CD4-positive, alpha-beta T cell treated with Interleukin-4 for 4 hours (primary cell): ENCODE measurements at regions not wholly inside any gene's neighbourhood (a gene's known extent, or its start where the extent isn't known, plus 50 kb on each side); places are given as distances from the start of the nearest gene placed in this dataset.
A peak's percentile ranks its signal among the peaks of the same experiment; 100 is the strongest.
"Not testable (repeated sequence)": the region's sequence is repeated elsewhere in the genome, so short reads cannot be mapped to it uniquely, and the experiment has no call there.

Source experiments
- DNase-seq: peaks from one replicate; pipeline ENCODE4 v3.0.0-alpha.2; 2020

- no peak for DNase-seq
Observed at GRCh38 chr9:75197561-75197960, 109.2 kb downstream of the OSTF1 start.

GRCh38 chr9:75198436-75198835 lies 110.1 kb downstream of the OSTF1 start:
- no peak for DNase-seq

DNA sequence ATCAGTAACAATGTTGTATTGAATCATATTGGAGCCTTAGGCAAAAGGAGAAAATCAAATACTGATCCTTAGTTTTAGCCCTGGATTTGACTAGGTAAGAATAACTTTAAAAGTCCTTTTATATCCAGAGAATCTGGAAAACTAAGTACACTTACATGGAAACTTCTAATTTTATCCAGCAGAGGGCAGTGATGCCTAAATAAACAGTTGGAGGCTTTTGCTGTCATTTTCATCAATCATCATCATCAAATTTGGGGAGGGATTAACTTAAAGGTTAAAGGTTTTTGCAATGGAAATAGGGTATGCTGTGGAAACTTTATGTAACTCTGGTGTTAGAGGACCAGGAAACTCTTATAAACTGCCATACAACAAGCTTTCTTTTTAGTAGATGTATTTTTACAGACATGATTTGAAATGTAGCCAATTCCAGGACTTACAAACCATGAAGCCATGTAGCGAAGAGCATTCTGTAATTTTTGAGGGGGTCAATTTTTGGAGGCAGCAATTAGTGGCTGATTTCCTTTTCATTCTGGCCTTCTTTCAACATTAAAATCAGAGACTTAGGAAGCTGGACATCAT lies 112.7 kb downstream of the OSTF1 start:
- DNase-seq = peak; percentile 59

- DNase-seq = no peak
Observed at GRCh38 chr9:75201480-75202209, 113.3 kb downstream of the OSTF1 start.

GRCh38 chr9:75207997-75208396 lies 119.7 kb downstream of the OSTF1 start:
- DNase-seq = not testable (repeated sequence)

DNA sequence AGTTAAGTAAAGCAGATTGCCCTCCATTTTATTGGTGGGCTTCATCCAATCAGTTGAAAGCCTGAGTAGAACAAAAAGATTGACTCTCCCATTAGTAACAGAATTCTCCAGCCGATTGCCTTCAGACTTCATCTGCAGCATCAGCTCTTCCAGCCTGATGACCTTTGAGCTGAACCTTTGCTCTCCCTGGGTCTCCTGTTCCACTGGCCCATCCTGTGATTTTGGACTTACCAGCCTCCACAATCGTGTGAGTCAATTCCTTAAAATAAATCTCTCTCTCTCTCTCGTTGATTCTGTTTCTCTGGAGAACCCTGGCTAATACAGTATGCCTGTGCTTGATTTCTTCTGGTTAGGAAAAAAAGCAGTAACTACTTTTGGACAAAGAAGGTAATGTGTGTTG lies 121.9 kb downstream of the OSTF1 start:
- DNase-seq = no peak

DNA sequence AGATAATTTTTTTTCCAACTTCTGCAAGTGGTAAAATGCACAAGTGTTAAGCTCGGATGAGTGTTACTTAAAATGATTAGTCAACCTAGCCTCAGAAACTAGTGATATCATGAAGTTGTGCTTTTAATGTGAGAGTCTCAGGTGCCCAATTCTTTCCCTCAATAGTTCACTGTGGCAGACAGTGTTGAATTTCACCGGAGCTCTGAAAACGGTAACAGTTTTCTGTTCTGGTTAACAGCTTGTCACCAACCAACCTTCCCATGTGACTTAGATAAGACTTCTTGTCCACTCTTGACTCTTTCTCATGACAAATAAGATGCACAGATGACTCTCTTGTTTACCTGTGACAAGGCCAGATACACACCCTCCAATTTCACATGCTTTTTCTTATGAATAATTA lies 125.5 kb downstream of the OSTF1 start:
- no peak for DNase-seq

GRCh38 chr9:75226403-75227139 lies 138.3 kb downstream of the OSTF1 start:
- DNase-seq = no peak

GRCh38 chr9:75228893-75229292 lies 140.6 kb downstream of the OSTF1 start:
- no peak for DNase-seq

DNA sequence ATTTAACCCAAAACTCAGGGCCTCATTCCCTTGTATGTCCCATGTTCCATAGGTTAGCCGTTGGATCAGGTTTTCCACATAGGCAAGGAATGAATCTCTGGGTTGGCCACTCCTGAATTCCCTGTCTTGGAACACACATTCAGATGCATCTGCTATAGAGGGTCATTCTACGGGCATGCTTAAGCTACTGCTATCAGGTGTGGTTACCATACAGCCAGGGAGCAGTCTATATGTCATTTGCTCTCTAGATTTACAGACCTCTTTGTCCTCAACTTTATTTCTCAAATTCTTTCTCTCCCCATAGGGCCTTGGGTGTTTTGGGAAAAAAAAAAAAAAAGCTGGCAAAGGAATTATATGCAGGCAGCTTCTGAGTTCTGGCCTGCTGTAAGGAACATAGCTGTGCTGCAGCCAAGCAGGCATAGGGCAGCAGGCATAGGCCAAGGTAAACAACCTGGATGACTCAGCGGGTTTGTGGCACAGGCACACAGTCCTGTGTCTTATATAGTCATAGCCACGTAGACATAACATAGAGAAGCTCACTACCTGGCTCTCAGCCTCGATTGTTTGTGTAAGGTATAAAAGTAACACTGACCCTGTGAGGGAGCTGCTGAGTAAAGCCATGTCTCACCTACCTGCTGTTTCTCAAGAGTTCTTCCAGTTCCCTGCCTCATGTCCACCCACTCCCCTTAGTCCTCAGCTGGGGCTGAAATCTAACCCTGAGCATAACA lies 141.5 kb downstream of the OSTF1 start:
- DNase-seq = no peak

- DNase-seq = no peak
Observed at GRCh38 chr9:75230469-75230868, 142.2 kb downstream of the OSTF1 start.

GRCh38 chr9:75231167-75231566 lies 142.9 kb downstream of the OSTF1 start:
- no peak for DNase-seq

DNA sequence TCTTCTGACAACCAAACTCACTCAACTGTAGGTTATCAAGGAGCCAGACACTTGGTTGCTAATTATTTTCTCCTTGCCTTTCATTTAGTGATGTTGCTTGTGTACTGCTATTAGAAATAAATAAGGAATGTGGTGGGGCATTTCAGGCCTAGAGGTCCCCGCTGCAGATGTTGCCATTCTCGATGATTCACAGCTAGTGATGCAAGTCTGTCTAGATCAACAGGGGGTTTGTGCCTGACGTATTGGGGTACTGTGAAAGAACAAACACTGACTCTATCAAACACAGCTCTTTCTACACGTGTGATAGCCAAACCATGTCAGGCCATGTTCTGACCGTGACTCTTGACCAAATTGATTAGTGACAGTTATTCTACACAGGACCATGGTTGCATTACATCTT lies 144.7 kb downstream of the OSTF1 start:
- no peak for DNase-seq

GRCh38 chr9:75235632-75236031 lies 147.3 kb downstream of the OSTF1 start:
- DNase-seq = no peak

DNA sequence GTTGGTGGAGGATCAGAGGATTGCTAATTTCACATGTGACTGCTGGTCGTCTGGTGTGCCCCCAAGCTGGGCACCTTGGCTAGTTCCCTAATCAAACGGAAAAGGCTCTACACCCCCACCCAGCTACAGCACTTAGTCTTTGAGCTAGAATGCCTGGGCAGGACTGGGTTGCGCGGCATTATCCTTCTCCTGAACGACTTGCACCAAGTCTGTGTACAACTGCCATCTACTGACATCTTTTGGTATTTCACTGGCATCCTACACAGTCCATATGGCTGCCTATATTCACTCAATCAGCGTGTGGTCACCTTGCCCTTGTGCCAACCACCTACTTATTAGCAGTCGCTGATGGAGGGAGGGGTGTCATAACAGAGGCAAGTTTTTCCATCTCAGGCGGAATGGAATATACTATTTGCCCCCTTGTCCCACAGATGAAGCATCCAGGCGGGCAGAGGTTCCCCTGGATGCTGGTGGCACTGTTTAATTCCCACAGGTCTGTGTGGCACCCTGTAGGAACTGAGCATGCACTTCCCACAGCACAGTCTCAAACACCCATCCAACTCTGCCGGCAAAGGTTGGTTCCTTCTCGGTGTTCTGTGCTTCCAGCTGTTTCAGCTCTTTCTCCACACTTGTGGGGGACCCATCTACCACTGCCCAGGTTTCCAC lies 150.1 kb downstream of the OSTF1 start:
- peak; percentile 67 for DNase-seq

DNA sequence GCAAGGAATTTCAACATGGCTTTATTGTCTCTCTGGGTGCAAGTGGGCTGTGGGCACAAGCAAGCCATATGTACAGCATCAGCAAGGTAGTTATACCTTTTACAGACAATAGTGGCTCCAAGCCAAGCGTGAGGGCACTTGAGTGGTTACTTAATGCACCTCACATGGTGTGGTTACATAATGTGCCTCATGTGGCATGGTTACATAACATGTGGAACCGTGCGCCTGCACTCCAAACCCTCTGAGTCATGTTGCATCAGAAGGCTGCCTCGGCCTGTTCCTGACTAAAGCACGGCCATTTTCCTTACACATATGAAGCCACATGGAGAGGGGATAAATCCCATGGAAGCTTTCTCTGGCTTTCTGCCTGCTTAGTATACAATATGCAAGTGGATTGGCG lies 150.9 kb downstream of the OSTF1 start:
- no peak for DNase-seq

- no peak for DNase-seq
Observed at GRCh38 chr9:75242426-75242825, 154.1 kb downstream of the OSTF1 start.

GRCh38 chr9:75246949-75247348 lies 158.6 kb downstream of the OSTF1 start:
- DNase-seq = no peak

- peak; percentile 55 for DNase-seq
Observed at GRCh38 chr9:75265525-75265972, 177.2 kb downstream of the OSTF1 start.

- DNase-seq = no peak
Observed at GRCh38 chr9:75269197-75269596, 180.9 kb downstream of the OSTF1 start.

DNA sequence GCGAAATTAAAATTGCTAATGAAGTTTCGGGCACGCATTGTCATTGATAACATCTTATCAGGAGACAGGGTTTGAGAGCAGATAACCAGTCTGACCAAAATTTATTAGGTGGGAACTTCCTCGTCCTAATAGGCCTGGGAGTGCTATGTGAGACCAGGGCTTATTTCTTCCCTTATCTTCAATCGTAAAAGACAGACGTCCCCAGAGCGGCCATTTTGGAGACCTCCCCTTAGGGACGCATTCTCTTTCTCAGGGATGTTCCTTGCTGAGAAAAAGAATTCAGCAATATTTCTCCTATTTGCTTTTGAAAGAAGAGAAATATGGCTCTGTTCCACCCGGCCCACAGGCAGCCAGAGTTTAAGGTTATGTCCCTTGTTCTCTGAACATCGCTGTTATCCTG lies 184.7 kb downstream of the OSTF1 start:
- DNase-seq = not testable (repeated sequence)

- DNase-seq = no peak
Observed at GRCh38 chr9:75274781-75275180, 186.5 kb downstream of the OSTF1 start.

DNA sequence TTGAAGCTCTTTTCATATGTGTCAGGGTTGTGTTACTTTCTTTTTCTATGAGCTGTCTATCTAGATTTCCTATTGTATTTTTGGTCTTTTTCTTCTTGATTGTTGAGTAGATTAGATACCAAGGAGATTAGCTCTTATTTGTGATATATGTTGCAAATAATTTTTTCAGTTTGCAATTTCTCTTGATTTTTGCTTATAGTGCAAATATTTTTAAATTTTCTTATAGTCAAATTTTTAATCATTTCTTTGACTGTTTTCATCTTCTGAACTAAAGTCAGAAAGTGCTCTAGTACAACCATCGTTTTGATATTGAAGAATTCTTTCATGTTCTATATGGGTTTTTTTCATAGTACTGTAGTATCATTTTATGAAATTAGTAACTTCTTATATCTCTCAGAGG lies 193.7 kb downstream of the OSTF1 start:
- no peak for DNase-seq
